ENCODE measurements at regions not wholly inside any gene's neighbourhood (a gene's known extent, or its start where the extent isn't known, plus 50 kb on each side); places are given as distances from the start of the nearest gene placed in this dataset.

DNA sequence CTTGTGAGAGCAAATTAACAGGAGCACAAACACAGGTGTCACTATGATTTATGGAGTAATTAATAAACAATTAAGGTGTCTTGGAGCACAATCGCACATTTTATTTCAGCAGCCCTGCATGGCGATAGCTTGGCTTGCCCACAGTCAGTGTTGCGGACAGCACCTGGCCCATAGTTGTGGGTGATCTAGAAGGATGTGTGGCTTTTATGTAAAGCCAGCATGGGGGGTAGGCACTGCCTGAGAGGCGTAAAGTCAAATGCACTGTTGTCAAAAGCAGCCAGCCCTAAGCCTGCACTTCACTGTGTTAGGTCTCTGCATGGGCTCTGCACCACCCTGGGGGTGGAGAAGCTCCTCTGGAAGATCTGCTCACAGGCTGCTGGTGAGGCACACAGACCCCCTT is 177.4 kb upstream of the PPP2R3A start:
- no peak for TF ChIP-seq CTCF (conservative IDR thresholded peaks at IDR 0.05; ENCODE audit: low read length)
- TF ChIP-seq EZH2phosphoT487 (IDR thresholded peaks at IDR 0.05; ENCODE audit: borderline replicate concordance) = no peak

Data from Loucy (cell line).